Right lobe of liver (tissue), 4 donors: ENCODE measurements at regions not wholly inside any gene's neighbourhood (a gene's known extent, or its start where the extent isn't known, plus 50 kb on each side); places are given as distances from the start of the nearest gene placed in this dataset.

ENCODE experiments used
- CTCF ChIP-seq, 4 donors: fragments of 200-600 bp in 3 of 4; fragments of 450-650 bp in 1 of 4; IDR thresholded peaks; one replicate each; pipeline versions ENCODE4 v1.5.1 to v1.8.0; 2016 to 2022; ENCODE audit warnings: antibody characterized with exemption in 4 of 4, mild to moderate bottlenecking in 2 of 4
- POLR2A ChIP-seq: fragments of 450-650 bp; IDR thresholded peaks from one replicate; pipeline ENCODE4 v1.6.1; 2017; ENCODE audit warnings: antibody characterized with exemption, mild to moderate bottlenecking
- donor health status: DM: no; HTN: no; CAD: no.
- donor health status: DM: no; HTN: no; CAD: no.
- donor health status: DM: no; HTN: yes; CAD: no.

- no peak for TF ChIP-seq CTCF (IDR thresholded peaks at IDR 0.05)
- no peak for TF ChIP-seq POLR2A
These were observed 63.3 kb upstream of the TAB2 start for GRCh38 chr6:149254253-149254652.
